H1 (cell line): ENCODE measurements at regions not wholly inside any gene's neighbourhood (a gene's known extent, or its start where the extent isn't known, plus 50 kb on each side); places are given as distances from the start of the nearest gene placed in this dataset.

Source experiments
- CTCF ChIA-PET: fragments of 300-600 bp; sonication (Branson Sonifier 250); formaldehyde crosslinking; loops from one replicate; lab custom pipeline; 2021; ENCODE audit not compliant: partially characterized antibody; lab: Charles Lee
- POLR2A ChIA-PET: fragments of 300-600 bp; sonication (Branson Sonifier 250); formaldehyde crosslinking; loops from one replicate; lab custom pipeline; 2021; ENCODE audit warnings: inconsistent platforms; ENCODE audit not compliant: partially characterized antibody; lab: Charles Lee
- DNase-seq, 2 experiments: peaks; one replicate each; pipeline versions ENCODE4 v3.0.0 to v3.0.0-alpha.2; 2010 to 2022; ENCODE audit warnings: low spot score in 2 of 2, low read depth in 1 of 2, mixed read lengths in 1 of 2
- FAIRE-seq: peaks from 2 replicates; lab custom pipeline; 2011; peaks lifted over from hg19 to GRCh38; lab: Jason Lieb, UNC
- H2AFZ ChIP-seq: 2 replicates; pipeline ENCODE4 v1.8.1; 2012; ENCODE audit warnings: low read length, inconsistent platforms
- H2AK5ac ChIP-seq: 2 replicates; pipeline ENCODE4 v1.6.1; 2013; ENCODE audit warnings: low read depth, low read length
- H2BK120ac ChIP-seq: replicated peaks from 2 replicates; pipeline ENCODE3; 2013; ENCODE audit warnings: low read depth, low read length, inconsistent platforms
- H2BK12ac ChIP-seq: 2 replicates; pipeline ENCODE4 v1.6.1; 2013; ENCODE audit warnings: low read depth, low read length
- H2BK15ac ChIP-seq: 2 replicates; pipeline ENCODE4 v1.6.1; 2013; ENCODE audit warnings: low read length
- H2BK20ac ChIP-seq: 2 replicates; pipeline ENCODE4 v1.6.1; 2013; ENCODE audit warnings: low read length
- H2BK5ac ChIP-seq: 2 replicates; pipeline ENCODE4 v1.6.1; 2013; ENCODE audit warnings: low read depth, low read length
- H3K14ac ChIP-seq: 2 replicates; pipeline ENCODE4 v1.6.1; 2013; ENCODE audit warnings: inconsistent platforms; ENCODE audit not compliant: insufficient read length
- H3K18ac ChIP-seq: 2 replicates; pipeline ENCODE4 v1.6.1; 2013; ENCODE audit warnings: low read length; ENCODE audit errors: extremely low read depth
- H3K23ac ChIP-seq: 2 replicates; pipeline ENCODE4 v1.6.1; 2013; ENCODE audit warnings: inconsistent platforms; ENCODE audit not compliant: insufficient read length
- H3K23me2 ChIP-seq: 2 replicates; pipeline ENCODE4 v1.6.1; 2013; ENCODE audit warnings: low read depth, low read length
- H3K27ac ChIP-seq: 2 replicates; pipeline ENCODE4 v1.6.1; 2011; ENCODE audit warnings: low read depth, low read length, inconsistent platforms
- H3K27me3 ChIP-seq, 4 experiments: replicated peaks in 1 of 4; 1 replicate in 1 of 4; 2 replicates in 3 of 4; pipeline versions ENCODE4 v1.6.1 to v1.8.1; 2011 to 2013; ENCODE audit warnings: low read length in 3 of 4, mild to moderate bottlenecking in 3 of 4, inconsistent platforms in 2 of 4, mixed read lengths in 2 of 4, moderate library complexity in 1 of 4; ENCODE audit not compliant: control insufficient read depth in 3 of 4, insufficient read depth in 3 of 4; ENCODE audit errors: extremely low read depth in 1 of 4
- H3K36me3 ChIP-seq, 4 experiments: 2 replicates each; pipeline versions ENCODE4 v1.6.1 to v1.8.1; 2011 to 2013; ENCODE audit warnings: mild to moderate bottlenecking in 4 of 4, low read length in 3 of 4, moderate library complexity in 2 of 4, control low read depth in 1 of 4, inconsistent platforms in 1 of 4; ENCODE audit not compliant: insufficient read depth in 4 of 4, control insufficient read depth in 2 of 4
- H3K4ac ChIP-seq: replicated peaks from 2 replicates; pipeline ENCODE3; 2013; ENCODE audit warnings: low read length, low read depth, mixed read lengths, inconsistent platforms; ENCODE audit not compliant: insufficient read length
- H3K4me1 ChIP-seq, 4 experiments: replicated peaks in 1 of 4; 1 replicate in 1 of 4; 2 replicates in 3 of 4; pipeline versions ENCODE4 v1.6.1 to v1.8.1; 2011 to 2013; ENCODE audit warnings: low read length in 3 of 4, inconsistent platforms in 2 of 4, mixed read lengths in 1 of 4; ENCODE audit not compliant: insufficient read depth in 4 of 4, control insufficient read depth in 3 of 4
- H3K4me2 ChIP-seq, 2 experiments: 2 replicates each; pipeline versions ENCODE4 v1.6.1 to v1.8.1; 2011 to 2013; ENCODE audit warnings: low read depth in 2 of 2, low read length in 2 of 2, control low read depth in 1 of 2, inconsistent platforms in 1 of 2, mild to moderate bottlenecking in 1 of 2; ENCODE audit not compliant: insufficient read depth in 1 of 2
- H3K4me3 ChIP-seq, 4 experiments: fragments of 200-600, 300-600 bp in 1 of 4; sonication (generic), shearing (Covaris generic), sonication (Bioruptor Twin) in 1 of 4; 2 replicates each; pipeline versions ENCODE4 v1.5.1 to v1.8.1; 2011 to 2016; ENCODE audit warnings: low read length in 4 of 4, low read depth in 3 of 4, control low read depth in 2 of 4, inconsistent platforms in 2 of 4, mild to moderate bottlenecking in 2 of 4, mixed read lengths in 1 of 4, moderate library complexity in 1 of 4; ENCODE audit not compliant: insufficient read depth in 2 of 4; ENCODE audit errors: extremely low read depth in 1 of 4
- H3K56ac ChIP-seq: replicated peaks from 2 replicates; pipeline ENCODE3; 2013; ENCODE audit warnings: low read depth, mild to moderate bottlenecking, mixed read lengths, low read length, inconsistent platforms; ENCODE audit not compliant: insufficient read length
- H3K79me1 ChIP-seq: 2 replicates; pipeline ENCODE4 v1.6.1; 2013; ENCODE audit warnings: low read depth, low read length, control low read depth
- H3K79me2 ChIP-seq, 2 experiments: 2 replicates each; pipeline versions ENCODE4 v1.6.1 to v1.8.1; 2012 to 2013; ENCODE audit warnings: low read length in 2 of 2, mild to moderate bottlenecking in 2 of 2, inconsistent platforms in 1 of 2; ENCODE audit not compliant: insufficient read depth in 2 of 2, control insufficient read depth in 1 of 2
- H3K9ac ChIP-seq, 4 experiments: replicated peaks in 1 of 4; 1 replicate in 1 of 4; 2 replicates in 3 of 4; pipeline versions ENCODE4 v1.6.1 to v1.8.1; 2011 to 2013; ENCODE audit warnings: low read depth in 3 of 4, low read length in 3 of 4, control low read depth in 2 of 4, mild to moderate bottlenecking in 2 of 4, moderate library complexity in 2 of 4, inconsistent platforms in 1 of 4; ENCODE audit errors: extremely low read depth in 1 of 4
- H3K9me3 ChIP-seq, 2 experiments: 2 replicates each; pipeline versions ENCODE4 v1.6.1 to v1.8.1; 2012 to 2013; ENCODE audit warnings: mild to moderate bottlenecking in 2 of 2, moderate library complexity in 2 of 2, control low read depth in 1 of 2, inconsistent platforms in 1 of 2, low read depth in 1 of 2, low read length in 1 of 2, mixed read lengths in 1 of 2; ENCODE audit not compliant: insufficient read depth in 2 of 2
- H4K20me1 ChIP-seq, 2 experiments: replicated peaks in 1 of 2; 2 replicates each; pipeline versions ENCODE3 to v1.8.1; 2011 to 2013; ENCODE audit warnings: inconsistent platforms in 2 of 2, low read length in 2 of 2, mild to moderate bottlenecking in 1 of 2; ENCODE audit not compliant: insufficient read depth in 2 of 2, control insufficient read depth in 1 of 2
- H4K5ac ChIP-seq: 2 replicates; pipeline ENCODE4 v1.6.1; 2013; ENCODE audit warnings: low read length, low read depth, mixed read lengths, inconsistent platforms; ENCODE audit not compliant: insufficient read length
- H4K8ac ChIP-seq: 2 replicates; pipeline ENCODE4 v1.8.0; 2013; ENCODE audit warnings: mild to moderate bottlenecking, moderate library complexity, low read length, inconsistent platforms; ENCODE audit not compliant: insufficient read depth; ENCODE audit errors: extremely low read depth
- H4K91ac ChIP-seq: replicated peaks from 2 replicates; pipeline ENCODE3; 2013; ENCODE audit warnings: low read length, mixed read lengths, inconsistent platforms; ENCODE audit not compliant: insufficient read length
- E2F6 ChIP-seq: IDR thresholded peaks from 2 replicates; pipeline ENCODE4 v1.6.1; 2012; ENCODE audit warnings: inconsistent platforms
- FOSL1 ChIP-seq: IDR thresholded peaks from 2 replicates; pipeline ENCODE4 v1.6.1; 2011; ENCODE audit warnings: mild to moderate bottlenecking, low read depth, low read length, moderate library complexity; ENCODE audit not compliant: insufficient read depth
- NANOG ChIP-seq: IDR thresholded peaks from 2 replicates; pipeline ENCODE4 v1.6.1; 2011; ENCODE audit warnings: low read length, low read depth, mild to moderate bottlenecking, inconsistent platforms; ENCODE audit not compliant: insufficient read depth, poor library complexity, severe bottlenecking
- RAD21 ChIP-seq, 2 experiments: IDR thresholded peaks in 1 of 2; conservative IDR thresholded peaks in 1 of 2; 2 replicates each; pipeline ENCODE4 v1.6.1; 2011; ENCODE audit warnings: low read depth in 2 of 2, low read length in 2 of 2, improper control_type of control experiment in 1 of 2, inconsistent platforms in 1 of 2, mild to moderate bottlenecking in 1 of 2, moderate library complexity in 1 of 2
- WGBS, 2 experiments: shearing (Covaris generic) in 1 of 2; methylation state at CpG; one replicate each; pipeline versions ENCODE4 v1.1.6 to v1.1.7; 2013 to 2015; ENCODE audit warnings: low lambda C conversion rate in 2 of 2, mixed read lengths in 2 of 2, inconsistent platforms in 1 of 2, low coverage in 1 of 2, missing lambda C conversion rate in 1 of 2; ENCODE audit not compliant: insufficient replicate concordance in 2 of 2, insufficient coverage in 1 of 2, insufficient read length in 1 of 2; ENCODE audit errors: extremely low coverage in 1 of 2, missing lambda C conversion rate in 1 of 2; 5-methylcytosine and 5-hydroxymethylcytosine counted together

GRCh38 chr14:71563492-71564153, 368.6 kb upstream of the RGS6 start:
- H3K23ac ChIP-seq = no peak overlapping the region
- no peak overlapping the region for H2BK12ac ChIP-seq
- no peak overlapping the region for H2BK5ac ChIP-seq
- ChIA-PET CTCF (interaction anchor here (1.2 to 2.5 kb wide), 2 partner anchors 11 to 37 kb away, joined by 3 to 10 read pairs; no protein-coding TSS in a partner anchor), POLR2A (no interaction called here)
- no peak overlapping the region for H4K5ac ChIP-seq
- no peaks in the 10 kb centered on the region for H3K36me3 ChIP-seq
- no peak for DNase-seq
- no peak overlapping the region for H3K4me3 ChIP-seq
- no peak for FAIRE-seq
- no peaks in the 10 kb centered on the region for H3K79me1 ChIP-seq
- no peak overlapping the region for H3K18ac ChIP-seq
- H2BK20ac ChIP-seq = no peak overlapping the region
- H2BK15ac ChIP-seq = no peak overlapping the region
- H4K8ac ChIP-seq = no peak overlapping the region
- H4K20me1 ChIP-seq = no peaks in the 10 kb centered on the region
- H4K91ac ChIP-seq = no peak overlapping the region
- H3K56ac ChIP-seq = no peak overlapping the region
- no peak overlapping the region for H3K9ac ChIP-seq
- H3K27ac ChIP-seq = no peak overlapping the region
- no peaks in the 10 kb centered on the region for H3K27me3 ChIP-seq
- peaks cover 0 to 1% of the 10 kb centered on the region in 2 experiments; a peak in 1 of 4 replicates for H3K79me2 ChIP-seq
- no peaks in the 10 kb centered on the region for H3K23me2 ChIP-seq
- no peak overlapping the region for H3K4me2 ChIP-seq
- H3K4me1 ChIP-seq = 0 out of 7 replicates have a peak, but pooled peaks cover 0 to 2% (median 0%) of the 10 kb centered on the region in 4 experiments
- no peak overlapping the region for H2AK5ac ChIP-seq
- WGBS, 2 experiments = 61% methylated on average over 3 of the region's 3 CpGs; no CpG with 5 or more reads in 1 of the 2 experiments
- no peaks in the 10 kb centered on the region for H3K9me3 ChIP-seq
- no peak overlapping the region for H3K14ac ChIP-seq
- no peak overlapping the region for H3K4ac ChIP-seq
- H2AFZ ChIP-seq = no peak overlapping the region
- no peak overlapping the region for H2BK120ac ChIP-seq
- TF ChIP-seq NANOG (no peak), FOSL1 (no peak), E2F6 (no peak), RAD21 (IDR thresholded peaks at IDR 0.05 in 1 of 2, conservative IDR thresholded peaks at IDR 0.05 in 1 of 2; ENCODE audit: low read depth in 2 of 2, low read length in 2 of 2) (no peak)
